ENCODE measurements at regions not wholly inside any gene's neighbourhood (a gene's known extent, or its start where the extent isn't known, plus 50 kb on each side); places are given as distances from the start of the nearest gene placed in this dataset.

DNA sequence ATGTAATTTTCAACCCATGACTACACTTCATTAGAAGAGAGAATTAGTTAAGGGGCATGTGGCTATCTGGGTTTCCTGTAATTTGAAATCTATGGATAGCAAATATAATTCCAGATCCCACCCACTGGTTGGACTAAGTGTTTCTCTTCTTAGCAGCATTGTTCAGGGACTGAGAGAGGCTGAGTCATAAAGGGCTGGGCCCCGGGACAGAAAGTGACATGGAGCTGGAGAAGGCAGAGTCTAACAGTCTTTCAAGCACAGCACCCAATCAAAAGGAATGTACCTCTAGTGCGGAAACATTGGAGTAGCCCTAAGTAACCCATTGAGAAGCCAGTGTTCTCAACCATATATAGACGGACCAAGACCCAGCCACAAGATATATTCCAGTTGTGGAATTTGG is 363.9 kb downstream of the DHX35 start:
- no peak for DNase-seq

- no peak for DNase-seq
Measured at GRCh38 chr20:39318911-39319310, 356.8 kb downstream of the DHX35 start.

GRCh38 chr20:39312676-39313075 is 350.5 kb downstream of the DHX35 start:
- DNase-seq = no peak

DNA sequence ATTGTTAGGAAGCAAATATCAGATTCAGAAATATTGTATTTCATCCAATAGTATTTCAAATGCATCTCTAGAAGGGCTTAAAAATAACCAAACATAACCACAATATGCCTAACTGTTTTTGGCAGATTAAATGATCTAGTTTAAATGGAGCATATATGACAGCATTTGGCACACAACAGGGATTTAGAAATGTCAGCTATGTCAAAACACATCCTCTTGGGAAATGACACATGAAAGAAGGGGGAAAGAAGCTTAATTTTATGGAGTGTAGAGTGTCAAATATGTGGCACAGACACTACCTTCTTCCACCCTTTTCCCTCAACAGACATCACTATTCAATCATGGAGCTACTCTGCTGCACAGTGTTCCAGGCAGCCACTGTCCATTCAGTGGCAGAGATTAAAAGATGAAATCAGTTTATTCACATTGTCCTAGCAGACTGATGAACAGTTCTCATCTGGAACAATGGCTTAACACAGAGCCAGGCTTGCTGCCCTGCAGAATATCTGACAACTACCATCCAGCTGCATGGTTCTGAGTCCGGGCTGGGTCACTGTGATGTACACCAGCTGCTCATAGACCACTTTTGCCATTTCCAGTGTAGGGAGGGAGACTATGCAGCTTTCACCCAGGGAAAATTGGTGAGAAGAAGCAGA is 349.8 kb downstream of the DHX35 start:
- DNase-seq = no peak

- DNase-seq = no peak
Measured at GRCh38 chr20:39310363-39310995, 348.3 kb downstream of the DHX35 start.

DNA sequence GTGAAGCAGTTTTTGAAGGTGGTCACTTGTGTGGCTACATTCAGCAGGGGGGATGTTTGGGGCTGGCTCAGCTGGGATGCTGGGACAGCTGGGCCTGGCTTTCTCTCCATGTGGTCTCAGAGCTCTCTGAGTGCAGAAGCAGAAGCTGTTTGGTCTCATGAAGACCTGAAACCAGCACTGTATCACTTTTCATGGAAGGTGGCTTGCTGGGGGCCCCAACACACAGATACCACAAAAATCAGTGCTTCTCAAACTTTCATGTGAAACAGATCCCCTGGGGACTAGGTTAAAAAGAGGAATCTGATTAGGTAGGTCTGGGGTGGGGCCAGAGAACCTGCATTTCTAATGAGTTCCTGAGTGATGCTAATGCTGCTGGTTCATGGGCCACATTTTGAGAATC is 347.3 kb downstream of the DHX35 start:
- DNase-seq = no peak

GRCh38 chr20:39302312-39302711 is 340.2 kb downstream of the DHX35 start:
- no peak for DNase-seq

GRCh38 chr20:39299783-39300182 is 337.6 kb downstream of the DHX35 start:
- DNase-seq = no peak

- DNase-seq = no peak
Measured at GRCh38 chr20:39298571-39299506, 336.7 kb downstream of the DHX35 start.

DNA sequence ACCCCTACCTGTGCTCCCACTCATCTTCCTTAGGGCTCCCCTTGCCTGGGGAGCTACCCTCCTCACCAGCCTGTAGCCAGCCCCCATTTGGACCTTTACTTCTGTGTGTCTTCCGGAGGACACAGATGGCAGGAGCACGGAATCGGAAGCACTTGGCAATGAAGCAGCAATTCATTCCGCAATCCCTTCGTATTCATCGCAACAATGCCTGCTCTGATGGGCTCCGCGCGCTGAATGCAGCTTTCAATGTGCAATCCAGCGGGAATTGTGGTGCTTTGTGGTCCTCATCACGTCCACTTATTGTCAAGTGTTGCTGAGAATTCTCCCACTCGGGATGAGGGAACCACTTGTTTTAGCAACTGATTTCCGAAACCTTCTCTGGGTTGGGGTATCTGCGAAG is 336.0 kb downstream of the DHX35 start:
- DNase-seq = no peak

- DNase-seq = no peak
Measured at GRCh38 chr20:39295301-39295700, 333.2 kb downstream of the DHX35 start.

DNA sequence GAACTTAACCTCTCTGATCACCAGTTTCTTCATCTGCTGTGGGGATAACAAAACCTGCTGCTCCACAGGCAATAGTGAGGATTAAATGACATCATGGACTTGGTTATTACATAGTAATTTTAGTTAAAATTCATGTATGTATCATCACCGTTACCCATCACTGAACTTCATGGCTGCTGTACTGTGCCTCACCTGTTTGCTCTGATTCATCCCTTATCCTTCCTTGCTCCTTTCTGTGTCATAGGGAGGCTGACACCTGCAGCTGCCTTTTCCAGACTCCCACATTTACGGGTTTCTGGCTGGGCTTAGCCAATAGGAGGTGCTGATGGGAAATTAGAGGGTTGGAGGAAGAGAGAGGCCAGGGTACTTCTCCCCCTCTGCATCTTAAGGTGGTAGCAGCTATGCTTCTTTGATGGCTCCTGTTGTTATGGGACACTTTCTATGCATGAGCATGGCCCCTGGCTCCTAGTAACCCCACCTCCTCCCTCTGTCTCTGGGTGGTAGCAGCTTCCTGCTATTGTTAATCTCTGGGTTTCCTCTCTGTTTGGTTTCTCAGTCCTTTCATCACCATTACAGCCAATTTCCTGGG is 332.1 kb downstream of the DHX35 start:
- no peak for DNase-seq

DNA sequence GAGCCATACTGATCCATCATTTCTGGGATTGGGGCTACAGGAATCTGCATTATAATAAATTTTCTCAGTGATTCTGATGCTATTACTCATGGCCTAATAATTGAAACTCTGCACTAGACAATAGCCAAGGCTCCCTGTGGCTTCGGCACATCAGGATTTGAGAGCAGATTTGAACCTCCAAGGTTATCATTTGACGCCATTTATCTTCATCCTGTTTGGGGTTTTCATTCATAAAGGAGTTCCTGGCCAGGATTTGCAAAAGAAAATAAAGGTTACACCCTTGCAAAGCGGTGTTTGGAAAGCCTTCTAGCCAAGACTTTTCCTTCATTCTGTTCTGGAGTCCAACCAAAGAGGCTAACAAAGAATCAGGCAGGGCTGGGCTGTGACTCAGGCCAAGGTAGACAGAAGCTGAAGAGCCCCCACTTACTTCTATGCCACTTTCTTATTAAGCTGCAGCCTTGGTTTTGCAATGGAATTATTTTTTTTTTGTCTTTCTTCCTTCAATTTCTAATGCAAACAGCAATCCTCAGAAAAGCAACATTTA is 330.1 kb downstream of the DHX35 start:
- DNase-seq = no peak

DNA sequence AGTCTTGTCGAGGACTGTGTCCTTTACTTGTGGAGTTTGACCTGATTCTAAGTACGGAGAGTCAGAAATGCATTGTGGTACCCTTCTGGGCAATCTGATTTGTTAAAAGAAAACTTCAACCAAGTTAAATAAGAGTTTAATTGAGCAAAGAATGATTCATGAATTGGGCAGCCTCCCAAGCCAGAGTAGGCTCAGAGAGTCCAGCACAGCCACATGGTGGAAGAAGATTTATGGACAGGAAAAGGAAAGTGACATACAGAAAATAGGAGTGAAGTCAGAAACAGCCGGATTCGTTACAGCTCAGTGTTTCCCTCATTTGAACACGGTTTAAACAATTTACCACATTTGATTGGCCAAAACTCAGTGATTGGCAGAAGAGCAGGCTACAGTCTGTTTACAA is 329.2 kb downstream of the DHX35 start:
- DNase-seq = no peak

DNA sequence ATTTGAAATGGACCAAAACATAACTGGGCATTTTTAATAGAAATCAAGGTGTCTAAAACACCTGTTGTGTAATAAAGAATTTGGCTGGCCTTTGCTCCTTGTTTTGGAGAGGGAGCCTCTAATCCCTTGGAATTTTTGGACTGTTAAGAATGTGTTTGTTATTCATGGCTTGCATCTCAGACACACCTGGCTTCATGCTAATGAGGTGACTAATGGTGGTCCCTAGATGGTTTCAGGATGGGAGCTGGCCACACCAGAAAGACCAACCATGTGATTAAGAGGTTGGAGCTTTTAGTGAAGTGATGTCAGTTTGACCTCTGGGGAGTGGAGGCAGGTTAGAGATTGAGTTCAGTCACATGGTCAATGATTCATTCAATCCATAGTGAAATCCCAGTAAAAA is 328.4 kb downstream of the DHX35 start:
- DNase-seq = no peak

GRCh38 chr20:39289831-39290230 is 327.7 kb downstream of the DHX35 start:
- DNase-seq = no peak

GRCh38 chr20:39289316-39289715 is 327.2 kb downstream of the DHX35 start:
- DNase-seq = no peak

- DNase-seq = no peak
Measured at GRCh38 chr20:39283464-39283863, 321.3 kb downstream of the DHX35 start.

DNA sequence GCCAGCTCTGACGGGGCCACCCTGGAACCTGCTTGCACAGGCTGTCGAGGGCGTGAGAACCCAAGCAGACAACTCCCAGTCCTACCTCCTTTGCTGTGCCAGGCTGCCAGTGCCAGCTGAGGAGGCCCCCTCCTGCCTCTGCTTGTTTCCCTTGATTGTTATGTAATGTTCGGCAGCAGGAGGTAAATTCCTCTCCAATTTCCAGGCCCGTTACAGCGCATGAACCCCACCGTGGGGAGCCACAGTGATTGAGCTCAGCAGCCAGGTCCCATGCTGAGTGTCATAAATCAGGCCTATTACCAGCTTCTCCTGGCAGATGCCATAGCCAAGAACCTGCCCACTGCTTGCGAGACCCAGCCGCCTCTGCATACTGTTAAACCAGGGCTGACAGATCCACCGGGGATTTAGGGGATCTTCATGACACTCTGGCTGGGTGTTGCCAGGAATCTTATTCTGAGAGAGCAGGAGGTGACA is 320.5 kb downstream of the DHX35 start:
- no peak for DNase-seq

DNA sequence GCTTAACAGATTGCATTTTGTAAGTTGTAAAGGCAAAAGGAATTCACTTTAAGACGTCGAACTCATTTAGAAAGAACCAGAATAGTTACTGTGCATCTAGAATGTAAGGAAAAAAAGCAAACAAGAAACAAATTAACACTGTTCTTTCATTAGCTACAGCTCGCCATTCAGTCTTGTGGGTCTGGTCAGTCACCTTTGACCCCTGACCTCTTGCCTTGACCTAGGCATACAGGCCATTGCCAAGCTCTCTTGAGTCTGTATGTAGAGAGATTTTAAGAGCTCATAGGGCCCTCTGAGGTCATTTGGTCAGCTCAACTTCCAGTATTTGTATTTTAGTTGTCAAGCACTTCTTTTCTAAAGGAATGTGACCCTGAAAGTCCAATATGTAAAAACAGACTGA is 318.7 kb downstream of the DHX35 start:
- no peak for DNase-seq

DNA sequence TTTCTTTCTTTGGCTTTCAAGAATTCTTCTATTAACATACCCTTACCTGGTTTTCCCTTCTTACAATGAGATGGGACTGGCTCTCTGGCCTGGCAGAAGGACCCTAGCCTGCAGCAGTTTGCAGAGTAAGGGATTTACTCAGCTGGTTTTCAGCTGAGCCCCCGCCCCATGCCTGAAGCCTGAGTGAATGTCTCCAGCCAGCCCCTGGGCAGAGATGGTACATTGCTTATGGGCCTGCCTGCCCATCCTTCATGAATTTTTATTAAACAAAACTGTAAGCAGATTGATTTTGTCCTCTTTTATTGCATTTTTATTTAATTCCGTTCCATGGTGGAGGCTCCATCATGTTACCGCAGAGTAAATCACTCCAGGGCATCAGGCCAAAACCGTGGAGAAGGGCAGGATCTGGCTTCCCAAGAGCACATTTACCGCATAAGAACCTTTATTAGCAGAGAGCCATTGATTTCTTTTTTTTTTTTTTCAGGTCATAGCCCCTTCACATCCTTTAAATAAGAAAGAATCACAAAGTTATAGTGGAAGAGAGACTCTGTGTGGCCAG is 316.2 kb downstream of the DHX35 start:
- no peak for DNase-seq

DNA sequence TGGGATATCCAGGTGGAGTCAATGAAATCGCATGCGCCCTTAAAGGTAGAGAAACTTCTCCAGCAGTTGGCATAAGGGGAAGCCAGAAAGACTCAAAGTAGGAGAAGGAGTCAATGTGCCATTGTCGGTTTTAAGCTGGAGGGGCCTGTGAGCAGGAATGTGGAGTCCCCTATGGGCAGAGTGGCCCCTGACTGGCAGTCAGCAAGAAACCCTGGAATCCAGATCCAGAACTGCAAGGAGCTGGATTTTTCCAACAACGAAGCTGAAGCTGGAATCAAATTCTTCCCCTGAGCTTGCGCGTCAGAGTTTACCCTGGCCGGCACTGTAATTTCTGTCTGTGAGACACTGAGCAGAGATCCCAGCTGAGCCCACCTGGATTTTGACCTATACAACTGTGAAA is 315.0 kb downstream of the DHX35 start:
- DNase-seq = no peak

Measured in activated CD4-positive, alpha-beta T cell treated with anti-CD3 and anti-CD28 coated beads, Interleukin-2, amount 50 U/mL, for 4 hours (primary cell).